LNCaP clone FGC (cell line): ENCODE measurements at regions not wholly inside any gene's neighbourhood (a gene's known extent, or its start where the extent isn't known, plus 50 kb on each side); places are given as distances from the start of the nearest gene placed in this dataset.

Experiments
- DNase-seq: peaks from one replicate; pipeline ENCODE4 v3.0.0-alpha.2; 2011; ENCODE audit warnings: low read depth
- H3K4me3 ChIP-seq: 2 replicates; pipeline ENCODE4 v1.5.1; 2011; ENCODE audit warnings: mild to moderate bottlenecking, low read depth, low read length, control low read depth
- CTCF ChIP-seq: IDR thresholded peaks from 2 replicates; pipeline ENCODE4 v1.5.1; 2012; ENCODE audit warnings: mild to moderate bottlenecking; ENCODE audit not compliant: control insufficient read depth, insufficient read depth; ENCODE audit errors: extremely low read depth

DNA sequence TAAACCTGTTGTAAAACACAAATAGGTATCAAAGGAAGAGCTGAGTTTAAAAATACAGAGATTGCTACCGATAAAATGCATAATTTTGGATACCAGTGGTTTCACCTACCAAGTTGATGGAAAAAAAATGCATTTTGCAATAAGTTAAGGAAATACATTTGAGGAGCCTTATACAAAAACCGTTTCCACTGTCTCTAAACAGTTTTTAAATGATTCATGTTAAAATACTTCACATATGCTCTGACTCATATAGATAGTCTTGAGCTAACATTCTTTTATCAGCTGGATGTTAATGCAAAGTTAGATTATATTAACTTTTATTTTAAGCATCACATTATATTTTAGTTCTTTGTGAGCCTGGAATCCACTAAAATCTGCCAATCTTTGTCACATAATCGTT is 50.6 kb upstream of the ANKRD17 start:
- no peak for TF ChIP-seq CTCF
- no peak for DNase-seq
- no peak overlapping the region for H3K4me3 ChIP-seq
